ENCODE measurements at regions not wholly inside any gene's neighbourhood (a gene's known extent, or its start where the extent isn't known, plus 50 kb on each side); places are given as distances from the start of the nearest gene placed in this dataset.

DNA sequence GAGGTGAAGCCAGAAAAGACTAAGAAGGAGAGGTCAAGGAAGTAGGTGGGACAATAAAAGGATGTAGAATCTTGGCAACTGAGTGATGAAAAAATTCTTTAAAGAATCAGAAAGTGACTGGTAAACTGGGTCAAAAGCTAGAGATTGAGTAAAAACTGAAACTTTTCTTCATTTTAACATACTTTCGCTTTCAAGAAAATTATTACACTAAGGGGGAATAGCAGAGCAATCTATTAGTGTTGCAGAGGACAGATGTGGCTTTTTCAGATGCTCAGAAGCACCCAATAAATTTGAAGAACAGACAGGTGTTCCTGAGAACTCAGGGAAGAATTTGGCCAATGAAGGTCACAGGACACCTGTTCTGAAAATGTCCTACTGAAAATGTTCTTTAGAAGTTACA lies 805.4 kb upstream of the ALCAM start (continued):
- TF ChIP-seq RBBP5 (IDR thresholded peaks at IDR 0.05; ENCODE audit: borderline replicate concordance, low read depth, low read length) = no peak
- no peak for TF ChIP-seq NANOG (IDR thresholded peaks at IDR 0.05; ENCODE audit: insufficient read depth, low read depth, low read length, poor library complexity, severe bottlenecking)
- TF ChIP-seq GABPA (IDR thresholded peaks at IDR 0.05; ENCODE audit: borderline replicate concordance, insufficient read depth, low read length) = no peak
